Neural cell (in vitro differentiated cells): ENCODE measurements at regions not wholly inside any gene's neighbourhood (a gene's known extent, or its start where the extent isn't known, plus 50 kb on each side); places are given as distances from the start of the nearest gene placed in this dataset.

ENCODE experiments used
- H2AFZ ChIP-seq: fragments of 200-600, 300-800 bp; sonication (generic), shearing (Covaris generic); 2 replicates; pipeline ENCODE4 v1.6.0; 2014; ENCODE audit warnings: low read depth, mild to moderate bottlenecking, antibody characterized with exemption, low read length, moderate library complexity
- H3F3A ChIP-seq: fragments of 200-600 bp; shearing (Covaris generic); 2 replicates; pipeline ENCODE4 v1.6.1; 2016; ENCODE audit warnings: mild to moderate bottlenecking, moderate library complexity, mixed read lengths, antibody characterized with exemption, low read length; ENCODE audit not compliant: insufficient read depth, poor library complexity, severe bottlenecking
- H3K27ac ChIP-seq: fragments of 200-600, 300-800 bp; sonication (generic), shearing (Covaris generic); 2 replicates; pipeline ENCODE4 v1.5.1; 2014; ENCODE audit warnings: mild to moderate bottlenecking, low read length, moderate library complexity
- H3K27me3 ChIP-seq: fragments of 300-800, 200-600 bp; sonication (generic), shearing (Covaris generic); 2 replicates; pipeline ENCODE4 v1.6.0; 2014; ENCODE audit warnings: mild to moderate bottlenecking, low read depth, low read length, moderate library complexity; ENCODE audit not compliant: insufficient read depth
- H3K36me3 ChIP-seq: fragments of 300-800, 200-600 bp; sonication (generic), shearing (Covaris generic); 2 replicates; pipeline ENCODE4 v1.5.1; 2014; ENCODE audit warnings: mild to moderate bottlenecking, antibody characterized with exemption, low read length, moderate library complexity; ENCODE audit not compliant: insufficient read depth
- H3K4me2 ChIP-seq: fragments of 300-800, 200-600 bp; sonication (generic), shearing (Covaris generic); 2 replicates; pipeline ENCODE4 v1.6.0; 2014; ENCODE audit warnings: mild to moderate bottlenecking, low read length
- H3K4me3 ChIP-seq: fragments of 300-800, 200-600 bp; sonication (generic), shearing (Covaris generic); 2 replicates; pipeline ENCODE4 v1.5.1; 2014; ENCODE audit warnings: mild to moderate bottlenecking, low read length, moderate library complexity
- H3K79me2 ChIP-seq: fragments of 200-600 bp; shearing (Covaris generic); replicated peaks from 2 replicates; pipeline ENCODE4 v1.6.0; 2014; ENCODE audit warnings: mild to moderate bottlenecking, low read length, moderate library complexity; ENCODE audit not compliant: insufficient read depth
- H3K9ac ChIP-seq: fragments of 300-800, 200-600 bp; sonication (generic), shearing (Covaris generic); 2 replicates; pipeline ENCODE4 v1.6.1; 2016; ENCODE audit warnings: mild to moderate bottlenecking, low read length, mixed read lengths
- H3K9me2 ChIP-seq: fragments of 200-600 bp; shearing (Covaris generic); 2 replicates; pipeline ENCODE4 v1.6.1; 2016; ENCODE audit warnings: mild to moderate bottlenecking, low read length, mixed read lengths; ENCODE audit not compliant: insufficient read depth
- H3K9me3 ChIP-seq: fragments of 200-600, 300-800 bp; sonication (generic), shearing (Covaris generic); 2 replicates; pipeline ENCODE4 v1.6.1; 2016; ENCODE audit warnings: mild to moderate bottlenecking, mixed run types, low read length, moderate library complexity, mixed read lengths
- H4K20me1 ChIP-seq: fragments of 200-600 bp; shearing (Covaris generic); 2 replicates; pipeline ENCODE4 v1.6.1; 2016; ENCODE audit warnings: mild to moderate bottlenecking, mixed run types; ENCODE audit not compliant: insufficient read depth
- EP300 ChIP-seq: fragments of 450-650 bp; conservative IDR thresholded peaks from 2 replicates; pipeline ENCODE4 v1.6.1; 2014; ENCODE audit warnings: antibody characterized with exemption, mild to moderate bottlenecking, moderate library complexity; ENCODE audit not compliant: poor library complexity, severe bottlenecking
- EZH2 ChIP-seq: fragments of 200-600, 300-800 bp; shearing (Covaris generic), sonication (generic); IDR thresholded peaks from 2 replicates; pipeline ENCODE4 v1.6.1; 2014; ENCODE audit warnings: antibody characterized with exemption, low read length, borderline replicate concordance, mild to moderate bottlenecking; ENCODE audit not compliant: insufficient read depth, poor library complexity, severe bottlenecking
- POLR2AphosphoS5 ChIP-seq: IDR thresholded peaks from 2 replicates; pipeline ENCODE4 v1.6.1; 2012
- RAD21 ChIP-seq: fragments of 450-650 bp; conservative IDR thresholded peaks from 2 replicates; pipeline ENCODE4 v1.6.1; 2014; ENCODE audit warnings: antibody characterized with exemption, mild to moderate bottlenecking, moderate library complexity
- SMC3 ChIP-seq: fragments of 450-650 bp; conservative IDR thresholded peaks from 2 replicates; pipeline ENCODE4 v1.6.1; 2014; ENCODE audit warnings: antibody characterized with exemption, mild to moderate bottlenecking, moderate library complexity; ENCODE audit not compliant: poor library complexity
- TAF1 ChIP-seq: IDR thresholded peaks from 2 replicates; pipeline ENCODE4 v1.6.1; 2012; ENCODE audit warnings: low read depth
- TF ChIP-seq, protein P1 (sequence below): fragments of 450-650 bp; IDR thresholded peaks from 2 replicates; pipeline ENCODE4 v1.5.1; 2014; ENCODE audit warnings: antibody characterized with exemption, mild to moderate bottlenecking, moderate library complexity; ENCODE audit not compliant: poor library complexity, severe bottlenecking
- TF ChIP-seq, protein P2 (sequence below): IDR thresholded peaks from 2 replicates; pipeline ENCODE4 v1.6.1; 2012; ENCODE audit warnings: borderline replicate concordance

DNA sequence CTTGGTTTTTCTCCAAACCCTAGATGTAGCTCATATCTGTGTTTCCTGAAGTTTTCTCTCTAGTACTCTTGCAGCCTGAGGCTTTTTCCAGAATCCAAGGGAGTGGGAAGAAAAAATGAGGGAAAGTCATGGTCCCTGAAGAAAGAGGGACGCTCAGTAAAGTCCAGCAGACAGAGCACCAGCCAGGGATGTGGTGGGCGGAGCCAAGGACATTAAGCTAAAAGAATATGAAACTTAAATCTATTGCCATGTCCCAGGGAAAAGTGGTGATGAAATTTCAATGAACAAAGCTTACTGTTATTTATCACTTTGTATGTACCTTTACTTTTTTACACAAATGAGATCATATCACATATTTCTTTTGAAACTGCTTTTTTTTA, 430.2 kb downstream of the USP25 start:
- Histone ChIP-seq H3K4me2 (no peak overlapping the region), H3K9ac (no peak overlapping the region), H3K4me3 (no peak overlapping the region), H3K27ac (no peak overlapping the region), H3F3A (no peaks in the 10 kb centered on the region), H2AFZ (no peak overlapping the region), H3K9me3 (no peaks in the 10 kb centered on the region), H3K36me3 (no peaks in the 10 kb centered on the region), H4K20me1 (no peaks in the 10 kb centered on the region), H3K27me3 (no peaks in the 10 kb centered on the region), H3K9me2 (no peaks in the 10 kb centered on the region), H3K79me2 (no peaks in the 10 kb centered on the region)
- TF ChIP-seq, protein P1, sequence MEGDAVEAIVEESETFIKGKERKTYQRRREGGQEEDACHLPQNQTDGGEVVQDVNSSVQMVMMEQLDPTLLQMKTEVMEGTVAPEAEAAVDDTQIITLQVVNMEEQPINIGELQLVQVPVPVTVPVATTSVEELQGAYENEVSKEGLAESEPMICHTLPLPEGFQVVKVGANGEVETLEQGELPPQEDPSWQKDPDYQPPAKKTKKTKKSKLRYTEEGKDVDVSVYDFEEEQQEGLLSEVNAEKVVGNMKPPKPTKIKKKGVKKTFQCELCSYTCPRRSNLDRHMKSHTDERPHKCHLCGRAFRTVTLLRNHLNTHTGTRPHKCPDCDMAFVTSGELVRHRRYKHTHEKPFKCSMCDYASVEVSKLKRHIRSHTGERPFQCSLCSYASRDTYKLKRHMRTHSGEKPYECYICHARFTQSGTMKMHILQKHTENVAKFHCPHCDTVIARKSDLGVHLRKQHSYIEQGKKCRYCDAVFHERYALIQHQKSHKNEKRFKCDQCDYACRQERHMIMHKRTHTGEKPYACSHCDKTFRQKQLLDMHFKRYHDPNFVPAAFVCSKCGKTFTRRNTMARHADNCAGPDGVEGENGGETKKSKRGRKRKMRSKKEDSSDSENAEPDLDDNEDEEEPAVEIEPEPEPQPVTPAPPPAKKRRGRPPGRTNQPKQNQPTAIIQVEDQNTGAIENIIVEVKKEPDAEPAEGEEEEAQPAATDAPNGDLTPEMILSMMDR = no peak

DNA sequence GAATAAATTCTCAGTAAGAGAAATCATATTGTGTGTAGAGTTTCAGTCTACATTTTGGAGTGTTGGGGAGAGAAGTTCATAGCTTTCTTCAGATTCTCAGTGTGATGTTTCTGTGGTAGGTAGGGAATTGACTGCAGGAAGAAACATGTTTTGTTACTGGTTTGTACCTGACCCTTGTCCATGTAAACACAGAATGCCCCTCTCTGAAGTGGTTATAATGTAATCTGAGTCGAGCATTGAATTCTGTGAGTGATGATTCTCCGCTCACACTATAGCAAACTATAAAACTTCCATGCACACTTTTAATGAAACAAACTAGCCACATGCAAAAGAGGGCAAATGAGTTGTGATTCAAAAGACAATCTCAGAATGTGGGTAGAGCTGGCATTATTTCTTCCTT, 433.2 kb downstream of the USP25 start:
- Histone ChIP-seq H3K9me3 (no peaks in the 10 kb centered on the region), H2AFZ (no peak overlapping the region)

More for the DNA sequence above, 433.2 kb downstream of the USP25 start:
- Histone ChIP-seq H3F3A (no peaks in the 10 kb centered on the region), H4K20me1 (no peaks in the 10 kb centered on the region), H3K4me2 (no peak overlapping the region), H3K27ac (no peak overlapping the region), H3K79me2 (no peaks in the 10 kb centered on the region), H3K36me3 (no peaks in the 10 kb centered on the region), H3K9ac (no peak overlapping the region), H3K27me3 (no peaks in the 10 kb centered on the region), H3K9me2 (no peaks in the 10 kb centered on the region), H3K4me3 (no peak overlapping the region)
- TF ChIP-seq RAD21 = no peak
- TF ChIP-seq, protein P1 = no peak
- TF ChIP-seq EP300 = no peak
- TF ChIP-seq, protein P2, sequence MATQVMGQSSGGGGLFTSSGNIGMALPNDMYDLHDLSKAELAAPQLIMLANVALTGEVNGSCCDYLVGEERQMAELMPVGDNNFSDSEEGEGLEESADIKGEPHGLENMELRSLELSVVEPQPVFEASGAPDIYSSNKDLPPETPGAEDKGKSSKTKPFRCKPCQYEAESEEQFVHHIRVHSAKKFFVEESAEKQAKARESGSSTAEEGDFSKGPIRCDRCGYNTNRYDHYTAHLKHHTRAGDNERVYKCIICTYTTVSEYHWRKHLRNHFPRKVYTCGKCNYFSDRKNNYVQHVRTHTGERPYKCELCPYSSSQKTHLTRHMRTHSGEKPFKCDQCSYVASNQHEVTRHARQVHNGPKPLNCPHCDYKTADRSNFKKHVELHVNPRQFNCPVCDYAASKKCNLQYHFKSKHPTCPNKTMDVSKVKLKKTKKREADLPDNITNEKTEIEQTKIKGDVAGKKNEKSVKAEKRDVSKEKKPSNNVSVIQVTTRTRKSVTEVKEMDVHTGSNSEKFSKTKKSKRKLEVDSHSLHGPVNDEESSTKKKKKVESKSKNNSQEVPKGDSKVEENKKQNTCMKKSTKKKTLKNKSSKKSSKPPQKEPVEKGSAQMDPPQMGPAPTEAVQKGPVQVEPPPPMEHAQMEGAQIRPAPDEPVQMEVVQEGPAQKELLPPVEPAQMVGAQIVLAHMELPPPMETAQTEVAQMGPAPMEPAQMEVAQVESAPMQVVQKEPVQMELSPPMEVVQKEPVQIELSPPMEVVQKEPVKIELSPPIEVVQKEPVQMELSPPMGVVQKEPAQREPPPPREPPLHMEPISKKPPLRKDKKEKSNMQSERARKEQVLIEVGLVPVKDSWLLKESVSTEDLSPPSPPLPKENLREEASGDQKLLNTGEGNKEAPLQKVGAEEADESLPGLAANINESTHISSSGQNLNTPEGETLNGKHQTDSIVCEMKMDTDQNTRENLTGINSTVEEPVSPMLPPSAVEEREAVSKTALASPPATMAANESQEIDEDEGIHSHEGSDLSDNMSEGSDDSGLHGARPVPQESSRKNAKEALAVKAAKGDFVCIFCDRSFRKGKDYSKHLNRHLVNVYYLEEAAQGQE = no peak
- TF ChIP-seq POLR2AphosphoS5 = no peak
- no peak for TF ChIP-seq TAF1
- TF ChIP-seq SMC3 = no peak
- no peak for TF ChIP-seq EZH2
